ENCODE measurements at regions not wholly inside any gene's neighbourhood (a gene's known extent, or its start where the extent isn't known, plus 50 kb on each side); places are given as distances from the start of the nearest gene placed in this dataset.

GRCh38 chr2:41950666-41950960, 97.2 kb upstream of the PKDCC start:
- ChIA-PET CTCF (ENCODE audit: unreplicated experiment) (no interaction called here), POLR2A (interaction anchor here (0.6 kb wide), 1 partner anchor 1109 kb away, joined by 4 read pairs; no protein-coding TSS in a partner anchor)
- Histone ChIP-seq H3K27ac (ENCODE audit: low read depth, low read length, poor library complexity, severe bottlenecking) (no peak overlapping the region), H3K36me3 (ENCODE audit: insufficient read depth, low read length) (no peaks in the 10 kb centered on the region), H3K9me3 (ENCODE audit: low read length) (no peaks in the 10 kb centered on the region), H3K4me3 (ENCODE audit: low read depth, low read length, poor library complexity, severe bottlenecking) (no peak overlapping the region), H3K9me2 (ENCODE audit: insufficient read depth, low read length) (no peaks in the 10 kb centered on the region), H3K4me1 (ENCODE audit: insufficient read depth, low read length, poor library complexity, severe bottlenecking) (no peaks in the 10 kb centered on the region), H3K79me2 (ENCODE audit: insufficient read depth, low read depth, low read length) (no peaks in the 10 kb centered on the region), H4K20me1 (ENCODE audit: insufficient read depth, low read length) (no peaks in the 10 kb centered on the region), H2AFZ (ENCODE audit: low read length) (no peak overlapping the region), H3K4me2 (ENCODE audit: low read length) (no peak overlapping the region)
- no TSS peak for BruUV-seq (replicated peaks)
- no peak for DNase-seq (ENCODE audit: low spot score)
- intact Hi-C loops (cut with micrococcal nuclease; ENCODE audit: unreplicated experiment) = no loop called here
- TF ChIP-seq CTCF (conservative IDR thresholded peaks at IDR 0.05; ENCODE audit: low read length) (no peak), EZH2phosphoT487 (IDR thresholded peaks at IDR 0.05; ENCODE audit: borderline replicate concordance, low read depth, low read length) (no peak)

GRCh38 chr2:41954304-41955291, 93.2 kb upstream of the PKDCC start:
- DNase-seq (ENCODE audit: low spot score) = no peak
- BruUV-seq (replicated peaks) = no TSS peak
- ChIA-PET CTCF (ENCODE audit: unreplicated experiment) (no interaction called here), POLR2A (interaction anchor here (0.6 kb wide), 1 partner anchor 654 kb away, joined by 3 read pairs; no protein-coding TSS in a partner anchor)
- Histone ChIP-seq H3K4me2 (ENCODE audit: low read length) (no peak overlapping the region), H3K9me2 (ENCODE audit: insufficient read depth, low read length) (no peaks in the 10 kb centered on the region), H3K36me3 (ENCODE audit: insufficient read depth, low read length) (no peaks in the 10 kb centered on the region), H3K27ac (ENCODE audit: low read depth, low read length, poor library complexity, severe bottlenecking) (no peak overlapping the region), H3K4me1 (ENCODE audit: insufficient read depth, low read length, poor library complexity, severe bottlenecking) (no peaks in the 10 kb centered on the region), H3K79me2 (ENCODE audit: insufficient read depth, low read depth, low read length) (no peaks in the 10 kb centered on the region), H3K4me3 (ENCODE audit: low read depth, low read length, poor library complexity, severe bottlenecking) (no peak overlapping the region), H2AFZ (ENCODE audit: low read length) (no peak overlapping the region), H3K9me3 (ENCODE audit: low read length) (no peaks in the 10 kb centered on the region), H4K20me1 (ENCODE audit: insufficient read depth, low read length) (no peaks in the 10 kb centered on the region)
- intact Hi-C loops (cut with micrococcal nuclease; ENCODE audit: unreplicated experiment) = no loop called here
- TF ChIP-seq EZH2phosphoT487 (IDR thresholded peaks at IDR 0.05; ENCODE audit: borderline replicate concordance, low read depth, low read length) (no peak), CTCF (conservative IDR thresholded peaks at IDR 0.05; ENCODE audit: low read length) (no peak)
